ENCODE measurements at regions not wholly inside any gene's neighbourhood (a gene's known extent, or its start where the extent isn't known, plus 50 kb on each side); places are given as distances from the start of the nearest gene placed in this dataset.
"Not testable (repeated sequence)": the region's sequence is repeated elsewhere in the genome, so short reads cannot be mapped to it uniquely, and the experiment has no call there.

GRCh38 chr5:17020678-17021601 is 84.9 kb upstream of the MYO10 start:
- Mint-ChIP-seq H3K9me3 (no peaks in the 10 kb centered on the region), H3K27ac (no peak overlapping the region), H3K4me3 (no peak overlapping the region), H3K4me1 (no peaks in the 10 kb centered on the region), H3K36me3 (no peaks in the 10 kb centered on the region), H3K27me3 (no peaks in the 10 kb centered on the region)
- ATAC-seq (ENCODE audit: low read depth), result no peak
- DNase-seq, result no peak
- POLR2A ChIA-PET, result no interaction called here

- no peaks in the 10 kb centered on the region for H3K36me3 Mint-ChIP-seq
- H3K27me3 Mint-ChIP-seq, result no peaks in the 10 kb centered on the region
- H3K4me1 Mint-ChIP-seq, result no peaks in the 10 kb centered on the region
- POLR2A ChIA-PET, result no interaction called here
- H3K9me3 Mint-ChIP-seq, result peaks cover 1% of the 10 kb centered on the region
- DNase-seq, result no peak
- no peak overlapping the region for H3K27ac Mint-ChIP-seq
- no peak overlapping the region for H3K4me3 Mint-ChIP-seq
- ATAC-seq (ENCODE audit: low read depth), result no peak
These were observed 85.5 kb upstream of the MYO10 start for GRCh38 chr5:17021602-17021932.

- no peak for DNase-seq
- Mint-ChIP-seq H3K27me3 (no peaks in the 10 kb centered on the region), H3K36me3 (no peaks in the 10 kb centered on the region), H3K27ac (no peak overlapping the region), H3K9me3 (peaks cover 1% of the 10 kb centered on the region), H3K4me3 (no peak overlapping the region), H3K4me1 (no peaks in the 10 kb centered on the region)
- POLR2A ChIA-PET, result no interaction called here
- ATAC-seq (ENCODE audit: low read depth), result no peak
These were observed 86.2 kb upstream of the MYO10 start for GRCh38 chr5:17022296-17022695.

GRCh38 chr5:17024686-17025180 is 88.6 kb upstream of the MYO10 start:
- H3K4me3 Mint-ChIP-seq, result no peak overlapping the region
- no peaks in the 10 kb centered on the region for H3K4me1 Mint-ChIP-seq
- ATAC-seq (ENCODE audit: low read depth) (no peak), DNase-seq (no peak)
- H3K27ac Mint-ChIP-seq, result no peak overlapping the region
- H3K9me3 Mint-ChIP-seq, result peaks cover 1% of the 10 kb centered on the region
- H3K36me3 Mint-ChIP-seq, result no peaks in the 10 kb centered on the region
- no peaks in the 10 kb centered on the region for H3K27me3 Mint-ChIP-seq
- POLR2A ChIA-PET, result no interaction called here

- POLR2A ChIA-PET; ATAC-seq (ENCODE audit: low read depth): not testable (repeated sequence)
These were observed 95.7 kb upstream of the MYO10 start for GRCh38 chr5:17031659-17032277.

GRCh38 chr5:17032314-17032985 is 96.4 kb upstream of the MYO10 start:
- H3K9me3 Mint-ChIP-seq; ATAC-seq (ENCODE audit: low read depth); H3K4me1 Mint-ChIP-seq; H3K27ac Mint-ChIP-seq; DNase-seq; H3K36me3 Mint-ChIP-seq; H3K4me3 Mint-ChIP-seq; H3K27me3 Mint-ChIP-seq; POLR2A ChIA-PET: not testable (repeated sequence)

More at GRCh38 chr5:17031659-17032277, 95.7 kb upstream of the MYO10 start:
- H3K4me1 Mint-ChIP-seq, H3K36me3 Mint-ChIP-seq, H3K27ac Mint-ChIP-seq, H3K9me3 Mint-ChIP-seq, DNase-seq, H3K4me3 Mint-ChIP-seq, H3K27me3 Mint-ChIP-seq: not testable (repeated sequence)

GRCh38 chr5:17034992-17035391 is 98.9 kb upstream of the MYO10 start:
- H3K36me3 Mint-ChIP-seq; DNase-seq; H3K4me3 Mint-ChIP-seq; ATAC-seq (ENCODE audit: low read depth); H3K27me3 Mint-ChIP-seq; POLR2A ChIA-PET; H3K27ac Mint-ChIP-seq; H3K9me3 Mint-ChIP-seq; H3K4me1 Mint-ChIP-seq: not testable (repeated sequence)

GRCh38 chr5:17037751-17038150 is 101.7 kb upstream of the MYO10 start:
- no peak overlapping the region for H3K4me3 Mint-ChIP-seq
- H3K36me3 Mint-ChIP-seq, result no peaks in the 10 kb centered on the region
- POLR2A ChIA-PET, result no interaction called here
- no peaks in the 10 kb centered on the region for H3K9me3 Mint-ChIP-seq
- no peak overlapping the region for H3K27ac Mint-ChIP-seq
- ATAC-seq (ENCODE audit: low read depth), result no peak
- no peak for DNase-seq
- no peaks in the 10 kb centered on the region for H3K4me1 Mint-ChIP-seq
- no peaks in the 10 kb centered on the region for H3K27me3 Mint-ChIP-seq

- no peaks in the 10 kb centered on the region for H3K27me3 Mint-ChIP-seq
- DNase-seq, result no peak
- no peaks in the 10 kb centered on the region for H3K4me1 Mint-ChIP-seq
- POLR2A ChIA-PET, result interaction anchor here (0.7 kb wide), 1 partner anchor 31 kb away, joined by 3 read pairs; no protein-coding TSS in a partner anchor
- no peak overlapping the region for H3K4me3 Mint-ChIP-seq
- no peak for ATAC-seq (ENCODE audit: low read depth)
- H3K36me3 Mint-ChIP-seq, result no peaks in the 10 kb centered on the region
- no peaks in the 10 kb centered on the region for H3K9me3 Mint-ChIP-seq
- no peak overlapping the region for H3K27ac Mint-ChIP-seq
These were observed 103.1 kb upstream of the MYO10 start for GRCh38 chr5:17039170-17039569.

GRCh38 chr5:17042041-17042440 is 106.0 kb upstream of the MYO10 start:
- no peak overlapping the region for H3K27ac Mint-ChIP-seq
- no peaks in the 10 kb centered on the region for H3K4me1 Mint-ChIP-seq
- no peaks in the 10 kb centered on the region for H3K9me3 Mint-ChIP-seq
- no peaks in the 10 kb centered on the region for H3K36me3 Mint-ChIP-seq
- H3K4me3 Mint-ChIP-seq, result no peak overlapping the region
- H3K27me3 Mint-ChIP-seq, result no peaks in the 10 kb centered on the region
- DNase-seq, result no peak
- POLR2A ChIA-PET, result no interaction called here
- ATAC-seq (ENCODE audit: low read depth), result no peak

- POLR2A ChIA-PET, result no interaction called here
- H3K36me3 Mint-ChIP-seq, result no peaks in the 10 kb centered on the region
- ATAC-seq (ENCODE audit: low read depth) (no peak), DNase-seq (no peak)
- H3K4me1 Mint-ChIP-seq, result no peaks in the 10 kb centered on the region
- H3K9me3 Mint-ChIP-seq, result no peaks in the 10 kb centered on the region
- no peak overlapping the region for H3K27ac Mint-ChIP-seq
- H3K4me3 Mint-ChIP-seq, result no peak overlapping the region
- no peaks in the 10 kb centered on the region for H3K27me3 Mint-ChIP-seq
These were observed 110.2 kb upstream of the MYO10 start for GRCh38 chr5:17046320-17046719.

- no peak for ATAC-seq (ENCODE audit: low read depth)
- Mint-ChIP-seq H3K9me3 (no peaks in the 10 kb centered on the region), H3K27me3 (no peaks in the 10 kb centered on the region), H3K4me3 (no peak overlapping the region), H3K4me1 (no peaks in the 10 kb centered on the region), H3K27ac (no peak overlapping the region), H3K36me3 (no peaks in the 10 kb centered on the region)
- POLR2A ChIA-PET, result no interaction called here
- no peak for DNase-seq
These were observed 114.1 kb upstream of the MYO10 start for GRCh38 chr5:17050236-17050635.

GRCh38 chr5:17054911-17055310 is 118.8 kb upstream of the MYO10 start:
- no peak overlapping the region for H3K4me3 Mint-ChIP-seq
- no peaks in the 10 kb centered on the region for H3K36me3 Mint-ChIP-seq
- no peaks in the 10 kb centered on the region for H3K27me3 Mint-ChIP-seq
- no peak overlapping the region for H3K27ac Mint-ChIP-seq
- ATAC-seq (ENCODE audit: low read depth), result no peak
- H3K4me1 Mint-ChIP-seq, result no peaks in the 10 kb centered on the region
- no peak for DNase-seq
- POLR2A ChIA-PET, result no interaction called here
- H3K9me3 Mint-ChIP-seq, result no peaks in the 10 kb centered on the region

Measured in activated naive CD8-positive, alpha-beta T cell treated with anti-CD3 and anti-CD28 coated beads, Interleukin-2, amount 10 ng/mL, durations not matched to agents 7 days and 5 days (primary cell).